ENCODE measurements at regions not wholly inside any gene's neighbourhood (a gene's known extent, or its start where the extent isn't known, plus 50 kb on each side); places are given as distances from the start of the nearest gene placed in this dataset.

DNA sequence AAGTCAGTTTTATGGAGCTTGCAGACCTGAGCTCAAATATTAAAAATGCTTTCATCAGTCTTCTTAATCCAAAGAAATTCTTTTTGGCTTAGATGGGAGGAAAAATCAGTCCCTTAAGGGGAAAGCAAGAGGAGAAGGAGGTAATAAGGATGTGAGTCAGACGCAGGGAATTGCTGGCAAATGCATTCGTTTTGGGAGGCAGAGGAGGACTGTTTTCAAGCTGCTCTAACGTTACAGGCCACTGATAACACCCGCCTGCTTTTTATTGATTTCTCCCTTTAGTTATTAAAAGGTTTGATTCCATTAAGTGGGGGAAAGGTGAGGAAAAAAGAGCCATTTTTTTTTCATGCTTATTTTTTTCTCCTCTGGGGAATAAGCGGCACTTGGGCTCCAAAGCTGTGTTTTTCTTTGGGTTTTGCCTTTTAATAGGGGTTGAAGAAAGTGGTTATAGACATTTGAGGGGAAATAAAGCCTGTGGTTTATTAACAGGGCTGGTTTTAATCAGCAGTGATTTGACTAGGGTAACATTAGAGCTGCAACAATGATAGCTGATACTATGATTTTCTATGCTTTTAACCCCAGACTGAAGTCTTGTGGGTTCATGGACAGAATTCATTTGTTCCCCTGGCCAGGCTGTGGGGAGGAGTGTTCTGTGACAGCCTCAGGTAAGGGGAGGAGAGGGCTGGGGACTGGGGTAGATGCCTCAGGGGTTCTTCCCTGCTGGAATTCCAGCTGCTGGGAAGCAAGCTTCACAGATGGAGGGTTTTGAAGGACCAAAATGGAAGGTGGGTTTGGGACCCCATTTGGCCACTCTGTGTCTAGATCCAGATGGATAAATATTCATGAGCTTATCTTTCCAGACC, 225.2 kb downstream of the GAS1 start:
- POLR2A ChIA-PET (ENCODE audit: unreplicated experiment): interaction anchor here (0.6 kb wide), 2 partner anchors 118 to 212 kb away, joined by 5 to 6 read pairs; no protein-coding TSS in a partner anchor
- H3K9me3 ChIP-seq (ENCODE audit: control insufficient read depth, insufficient read depth, low read length): no peaks in the 10 kb centered on the region
- ATAC-seq (ENCODE audit: low read depth): peak; percentile 96
- dilution Hi-C loops (cut with HindIII; ENCODE audit: low sequenced_read_pairs, unreplicated experiment) (no loop called here), intact Hi-C loops (cut with micrococcal nuclease) (loop anchor here (5.0 kb wide), 2 partner anchors 75 to 600 kb away; no protein-coding TSS in a partner anchor), in situ Hi-C loops (cut with MboI; ENCODE audit: low sequenced_read_pairs) (no loop called here)
- peaks cover 20% of the 10 kb centered on the region for H3K4me1 ChIP-seq (ENCODE audit: control insufficient read depth, insufficient read depth, low read length)
- peak overlapping the region; percentile 99; the same call in 2 of the 3 replicates for H2BK15ac ChIP-seq (ENCODE audit: low read depth, low read length)
- H4K20me1 ChIP-seq (ENCODE audit: insufficient read depth, low read length): no peaks in the 10 kb centered on the region
- H3K36me3 ChIP-seq (ENCODE audit: control insufficient read depth, insufficient read depth, low read length): no peaks in the 10 kb centered on the region
- WGBS, 2 experiments (ENCODE audit: extremely low coverage in 2 of 2, insufficient read length in 1 of 2): 0% methylated on average over 1 of the region's 5 CpGs; no CpG with 5 or more reads in 1 of the 2 experiments
- H2AK9ac ChIP-seq (replicated peaks; ENCODE audit: low read depth, low read length, poor library complexity): peak overlapping the region; percentile 32
- H3K9me1 ChIP-seq (ENCODE audit: insufficient read depth, low read length): peaks cover 14% of the 10 kb centered on the region
- no peaks in the 10 kb centered on the region for H3K27me3 ChIP-seq (ENCODE audit: control insufficient read depth, insufficient read depth, low read length)
- H2BK120ac ChIP-seq (ENCODE audit: low read depth, low read length): peak overlapping the region; percentile 100
- H2BK20ac ChIP-seq (ENCODE audit: low read depth, low read length): peak overlapping the region; percentile 99
- peak overlapping the region; percentile 63 for H3K56ac ChIP-seq (ENCODE audit: extremely low read depth, insufficient read depth, low read length)
- peak overlapping the region; percentile 99 for H3K4ac ChIP-seq (ENCODE audit: low read depth, low read length)
- H2AK5ac ChIP-seq (ENCODE audit: low read depth, low read length): peak overlapping the region; percentile 92
- peak overlapping the region; percentile 64 for H2BK5ac ChIP-seq (ENCODE audit: low read depth, low read length, poor library complexity, severe bottlenecking)
- H4K5ac ChIP-seq (ENCODE audit: low read depth, low read length): peak overlapping the region; percentile 95
- peak overlapping the region; percentile 96 for H3K23ac ChIP-seq (ENCODE audit: low read depth, low read length)
- H4K91ac ChIP-seq (ENCODE audit: insufficient read depth, low read depth, low read length): peak overlapping the region; percentile 98
- peak overlapping the region; percentile 35; the same call in 1 of the 2 replicates for H3K4me2 ChIP-seq (ENCODE audit: low read depth, low read length)
- TF ChIP-seq RAD21 (IDR thresholded peaks at IDR 0.05; ENCODE audit: low read length) (0 out of 2 replicates have a peak, but pooled peaks have one; percentile 8), CHD1 (IDR thresholded peaks at IDR 0.05; ENCODE audit: low read depth, low read length) (no peak), MAZ (IDR thresholded peaks at IDR 0.05; ENCODE audit: borderline replicate concordance, low read depth, low read length) (no peak), SMC3 (IDR thresholded peaks at IDR 0.05; ENCODE audit: low read depth, low read length) (no peak)
- no TSS peak for BruUV-seq (replicated peaks)
- peak overlapping the region; percentile 98 for H3K18ac ChIP-seq (ENCODE audit: low read depth, low read length)
- peak overlapping the region; percentile 88 for H2AFZ ChIP-seq (replicated peaks; ENCODE audit: low read length, poor library complexity)
- DNase-seq: peak; percentile 93
- peak overlapping the region; percentile 94 for H3K27ac ChIP-seq (ENCODE audit: insufficient read depth, low read length)
- peak overlapping the region; percentile 98 for H3K14ac ChIP-seq (replicated peaks; ENCODE audit: low read depth, low read length)
- peak overlapping the region; percentile 60 to 91 for H4K8ac ChIP-seq (ENCODE audit: low read depth in 2 of 2, low read length in 2 of 2)
- H3K4me3 ChIP-seq (ENCODE audit: insufficient read depth, low read depth, low read length): no peak overlapping the region
- H3K79me1 ChIP-seq (ENCODE audit: low read depth in 1 of 2, low read length in 2 of 2): no peaks in the 10 kb centered on the region
- H3K9ac ChIP-seq (ENCODE audit: low read depth, low read length): no peak overlapping the region; the same call in 1 of the 2 replicates
- CTCF ChIA-PET: interaction anchor here (1.0 to 1.2 kb wide), 2 partner anchors 84 to 97 kb away, joined by 3 to 4 read pairs; no protein-coding TSS in a partner anchor
